Gastrocnemius medialis (tissue), 4 donors: ENCODE measurements at regions not wholly inside any gene's neighbourhood (a gene's known extent, or its start where the extent isn't known, plus 50 kb on each side); places are given as distances from the start of the nearest gene placed in this dataset.

Source experiments
- ATAC-seq, 2 donors: fragments of 150-250 bp; one replicate each; pipeline ENCODE4 v1.9.1; 2016
- DNase-seq, 2 donors: peaks; one replicate each; pipeline ENCODE4 v3.0.0-alpha.2; 2019
- H3K27ac ChIP-seq, 4 donors: fragments of 200-600 bp; sonication (generic); 1 replicate in 1 of 4; 2 replicates in 3 of 4; pipeline ENCODE4 v1.5.1; 2016 to 2018; ENCODE audit warnings: mild to moderate bottlenecking in 2 of 4, moderate library complexity in 1 of 4
- H3K27me3 ChIP-seq, 3 donors: fragments of 200-600 bp; sonication (generic) in 2 of 3; 1 replicate in 1 of 3; 2 replicates in 2 of 3; pipeline versions ENCODE4 v1.5.1 to v1.6.0; 2016 to 2019; ENCODE audit warnings: mild to moderate bottlenecking in 1 of 3, moderate library complexity in 1 of 3
- H3K36me3 ChIP-seq, 2 donors: fragments of 200-600 bp; sonication (generic) in 1 of 2; one replicate each; pipeline ENCODE4 v1.5.1; 2017 to 2018
- H3K4me1 ChIP-seq, 2 donors: fragments of 200-600 bp; sonication (generic) in 1 of 2; one replicate each; pipeline ENCODE4 v1.5.1; 2016 to 2017; ENCODE audit warnings: mild to moderate bottlenecking in 2 of 2
- H3K4me3 ChIP-seq, 4 donors: fragments of 200-600 bp; sonication (generic) in 3 of 4; 1 replicate in 1 of 4; 2 replicates in 3 of 4; pipeline ENCODE4 v1.5.1; 2016 to 2019; ENCODE audit warnings: mild to moderate bottlenecking in 2 of 4
- H3K9me3 ChIP-seq, 3 donors: fragments of 200-600 bp; sonication (generic) in 2 of 3; 1 replicate in 1 of 3; 2 replicates in 2 of 3; pipeline ENCODE4 v1.5.1; 2016 to 2019
- CTCF ChIP-seq, 5 experiments: fragments of 450-650 bp in 3 of 5; fragments of 200-600 bp in 2 of 5; sonication (generic) in 2 of 5; IDR thresholded peaks in 4 of 5; conservative IDR thresholded peaks in 1 of 5; 1 replicate in 4 of 5; 2 replicates in 1 of 5; pipeline ENCODE4 v1.5.1; 2016 to 2019; ENCODE audit warnings: antibody characterized with exemption in 5 of 5, mild to moderate bottlenecking in 3 of 5, moderate library complexity in 3 of 5
- POLR2A ChIP-seq, 2 donors: fragments of 450-650 bp; IDR thresholded peaks; one replicate each; pipeline ENCODE4 v1.6.1; 2017; ENCODE audit warnings: antibody characterized with exemption in 2 of 2, mild to moderate bottlenecking in 2 of 2, moderate library complexity in 2 of 2
- in situ Hi-C, 4 donors: fragments of 200-750 bp; cut with MboI; loops; one replicate each; pipeline versions ENCODE4 v1.15.0 to v1.8.0; 2017; ENCODE audit warnings: low sequenced_read_pairs in 4 of 4
- intact Hi-C: fragments of 100-400 bp; cut with DNase I; formaldehyde crosslinking; loops from one replicate; pipeline ENCODE4 v1.15.1; 2023; ENCODE audit warnings: low total_unique reads

- H3K27me3 ChIP-seq = no peaks in the 10 kb centered on the region
- in situ Hi-C loops (no loop called here), intact Hi-C loops (no loop called here)
- DNase-seq (no peak), ATAC-seq (no peak)
- H3K4me1 ChIP-seq = no peaks in the 10 kb centered on the region
- no peaks in the 10 kb centered on the region for H3K36me3 ChIP-seq
- no peak overlapping the region for H3K27ac ChIP-seq
- no peak overlapping the region for H3K4me3 ChIP-seq
- TF ChIP-seq POLR2A (IDR thresholded peaks at IDR 0.05) (no peak), CTCF (IDR thresholded peaks at IDR 0.05 in 4 of 5, conservative IDR thresholded peaks at IDR 0.05 in 1 of 5) (no peak)
- no peaks in the 10 kb centered on the region for H3K9me3 ChIP-seq
Observed at GRCh38 chr2:234304950-234305349, 191.9 kb downstream of the ARL4C start.

DNA sequence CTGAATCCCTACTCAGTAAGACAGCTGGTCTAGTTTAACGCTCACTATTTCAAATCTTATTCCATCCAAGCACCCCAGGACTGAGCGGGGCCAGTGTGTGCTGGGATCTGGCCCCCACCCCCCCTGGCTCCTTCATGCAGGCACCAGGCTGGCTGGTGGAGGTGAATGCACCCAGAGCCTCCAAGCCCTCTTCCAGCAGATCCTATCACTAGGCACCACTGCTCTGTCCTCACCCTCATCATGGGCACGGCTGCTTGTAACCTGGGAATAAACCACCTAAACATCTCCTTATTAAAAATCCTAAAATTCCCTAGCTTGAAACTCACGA, 194.3 kb downstream of the ARL4C start:
- in situ Hi-C loops = no loop called here

DNA sequence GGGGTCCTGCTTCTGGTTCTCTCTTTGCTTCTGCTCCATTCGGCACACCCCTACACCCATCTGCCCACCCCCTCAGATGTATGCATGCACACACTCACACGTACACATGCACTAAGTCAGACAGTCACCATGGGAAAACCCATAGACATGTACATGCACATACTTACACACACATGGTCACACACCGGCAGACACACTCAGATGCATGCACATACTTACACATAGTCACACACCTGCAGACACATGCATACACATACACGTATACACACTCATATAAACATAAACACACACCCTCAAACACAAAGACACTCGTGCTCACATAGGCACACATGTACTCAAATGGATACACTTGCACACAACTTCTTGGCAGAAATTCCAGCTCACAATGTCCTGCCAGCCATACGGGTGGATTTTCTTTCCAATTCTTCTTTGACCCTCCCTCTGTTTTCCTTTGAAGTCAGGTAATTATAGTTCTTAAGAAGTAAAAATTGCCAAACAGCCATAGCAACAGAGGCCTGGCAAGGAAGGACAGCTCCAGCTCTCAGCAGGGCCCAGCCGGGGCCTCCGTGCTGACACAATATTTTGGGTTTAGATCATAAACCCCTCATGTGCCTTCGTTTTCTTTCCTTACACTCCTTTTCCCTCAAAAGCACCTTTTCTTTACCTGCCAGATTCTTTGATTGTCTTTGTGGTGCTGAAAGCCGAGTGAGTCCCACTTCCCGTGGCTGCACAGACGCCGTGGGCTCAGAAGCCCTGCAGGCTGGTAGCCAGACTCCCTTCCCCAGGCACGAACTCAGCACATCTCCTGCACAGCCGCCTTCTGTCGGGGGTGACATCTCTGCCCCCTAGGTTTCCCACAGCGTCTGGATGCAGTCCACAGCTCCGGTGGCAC, 195.7 kb downstream of the ARL4C start:
- in situ Hi-C loops = no loop called here

More for the DNA sequence above, 194.3 kb downstream of the ARL4C start:
- Histone ChIP-seq H3K9me3 (no peaks in the 10 kb centered on the region), H3K27me3 (no peaks in the 10 kb centered on the region), H3K27ac (no peak overlapping the region), H3K4me1 (no peaks in the 10 kb centered on the region), H3K4me3 (no peak overlapping the region), H3K36me3 (no peaks in the 10 kb centered on the region)
- no peak for DNase-seq
- intact Hi-C loops = no loop called here
- ATAC-seq = no peak
- TF ChIP-seq CTCF (IDR thresholded peaks at IDR 0.05 in 4 of 5, conservative IDR thresholded peaks at IDR 0.05 in 1 of 5) = no peak
- no peak for TF ChIP-seq POLR2A (IDR thresholded peaks at IDR 0.05)

DNA sequence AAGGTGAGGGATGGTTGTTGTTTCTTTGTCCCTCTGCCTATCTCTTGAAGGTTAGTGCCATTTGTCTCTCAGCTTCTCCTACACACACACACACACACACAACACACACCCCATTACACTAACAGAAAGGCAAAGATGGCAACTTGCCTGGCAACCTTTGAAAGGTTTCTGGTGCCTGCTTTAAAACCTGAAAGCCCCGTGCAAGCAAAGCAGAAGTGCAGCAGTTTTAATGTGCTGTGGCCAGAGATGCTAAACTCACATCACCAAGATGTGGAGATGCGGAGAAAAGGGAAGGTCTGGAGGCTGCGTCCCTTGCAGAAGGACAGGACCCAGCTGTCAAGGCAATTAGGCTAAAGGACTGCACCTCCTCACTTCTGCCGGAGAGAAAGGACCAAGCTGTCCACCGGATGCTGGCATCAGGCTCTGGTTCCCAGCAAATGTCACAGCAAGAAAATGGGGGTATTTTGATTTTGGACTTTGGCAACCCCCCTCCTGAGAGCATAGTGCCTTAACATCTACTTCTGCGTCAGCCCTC, 196.4 kb downstream of the ARL4C start:
- intact Hi-C loops = no loop called here
- no peaks in the 10 kb centered on the region for H3K36me3 ChIP-seq
- no peak overlapping the region for H3K27ac ChIP-seq
- H3K9me3 ChIP-seq = no peaks in the 10 kb centered on the region
- TF ChIP-seq POLR2A (IDR thresholded peaks at IDR 0.05) = no peak
- no peak for TF ChIP-seq CTCF (IDR thresholded peaks at IDR 0.05 in 4 of 5, conservative IDR thresholded peaks at IDR 0.05 in 1 of 5)
- H3K4me1 ChIP-seq = no peaks in the 10 kb centered on the region
- H3K4me3 ChIP-seq = no peak overlapping the region
- H3K27me3 ChIP-seq = no peaks in the 10 kb centered on the region
- in situ Hi-C loops = no loop called here
- DNase-seq (no peak), ATAC-seq (no peak)

More for the DNA sequence above, 195.7 kb downstream of the ARL4C start:
- Histone ChIP-seq H3K4me3 (no peak overlapping the region), H3K9me3 (no peaks in the 10 kb centered on the region), H3K36me3 (no peaks in the 10 kb centered on the region), H3K27ac (no peak overlapping the region), H3K27me3 (no peaks in the 10 kb centered on the region), H3K4me1 (no peaks in the 10 kb centered on the region)
- intact Hi-C loops = no loop called here
- DNase-seq (no peak), ATAC-seq (no peak)
- TF ChIP-seq POLR2A (IDR thresholded peaks at IDR 0.05) = no peak
- no peak for TF ChIP-seq CTCF (IDR thresholded peaks at IDR 0.05 in 4 of 5, conservative IDR thresholded peaks at IDR 0.05 in 1 of 5)
